ENCODE measurements at regions not wholly inside any gene's neighbourhood (a gene's known extent, or its start where the extent isn't known, plus 50 kb on each side); places are given as distances from the start of the nearest gene placed in this dataset.

DNA sequence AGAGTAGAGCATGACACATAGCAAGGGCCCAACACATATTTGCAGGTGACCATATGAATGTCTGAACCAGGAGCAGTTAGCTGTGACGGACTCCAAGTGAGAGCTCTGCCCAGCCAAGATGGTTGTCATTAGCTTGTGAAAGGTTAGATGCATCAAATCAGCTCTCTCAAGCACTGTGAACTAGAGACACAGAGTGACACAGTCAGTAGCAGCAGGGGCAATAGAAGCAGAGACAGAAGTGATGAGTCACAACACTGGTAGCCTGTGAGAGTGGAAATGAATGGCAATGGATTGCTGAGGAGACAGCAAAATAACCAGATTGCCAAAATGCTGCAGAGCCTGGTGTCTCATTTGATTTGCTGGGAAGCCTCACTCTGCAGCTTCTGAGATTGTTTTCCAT, 558.9 kb downstream of the PKHD1 start:
- POLR2A ChIA-PET, result no interaction called here
- H3K4me3 ChIP-seq (ENCODE audit: low read depth, low read length), result no peak overlapping the region

DNA sequence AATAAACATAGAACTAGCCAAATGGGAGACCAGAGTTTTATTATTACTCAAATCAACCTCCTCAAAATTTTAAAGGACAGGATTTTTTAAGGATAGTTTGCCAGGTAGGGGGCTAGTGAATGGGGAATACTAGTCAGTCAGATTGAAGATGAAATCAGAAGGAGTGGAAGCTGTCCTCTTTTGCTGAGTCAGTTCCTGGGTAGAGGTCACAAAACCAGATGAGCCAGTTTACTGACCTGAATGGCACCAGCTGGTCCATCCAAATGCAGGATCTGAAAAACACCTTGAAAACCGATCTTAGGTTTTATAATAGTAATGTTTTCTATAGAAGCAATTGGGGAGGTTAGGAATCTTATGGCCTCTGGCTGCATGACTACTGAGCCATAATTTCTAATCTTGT, 558.2 kb downstream of the PKHD1 start:
- no peak for DNase-seq (ENCODE audit: low read depth)
- Histone ChIP-seq H3K4me3 (ENCODE audit: low read depth, low read length) (no peak overlapping the region), H3K36me3 (ENCODE audit: control insufficient read depth, insufficient read depth, low read length) (no peaks in the 10 kb centered on the region), H3K27me3 (ENCODE audit: control insufficient read depth, insufficient read depth, low read length) (no peaks in the 10 kb centered on the region)
- CTCF ChIA-PET, result no interaction called here
- POLR2A ChIA-PET, result no interaction called here
- TF ChIP-seq, protein P1, sequence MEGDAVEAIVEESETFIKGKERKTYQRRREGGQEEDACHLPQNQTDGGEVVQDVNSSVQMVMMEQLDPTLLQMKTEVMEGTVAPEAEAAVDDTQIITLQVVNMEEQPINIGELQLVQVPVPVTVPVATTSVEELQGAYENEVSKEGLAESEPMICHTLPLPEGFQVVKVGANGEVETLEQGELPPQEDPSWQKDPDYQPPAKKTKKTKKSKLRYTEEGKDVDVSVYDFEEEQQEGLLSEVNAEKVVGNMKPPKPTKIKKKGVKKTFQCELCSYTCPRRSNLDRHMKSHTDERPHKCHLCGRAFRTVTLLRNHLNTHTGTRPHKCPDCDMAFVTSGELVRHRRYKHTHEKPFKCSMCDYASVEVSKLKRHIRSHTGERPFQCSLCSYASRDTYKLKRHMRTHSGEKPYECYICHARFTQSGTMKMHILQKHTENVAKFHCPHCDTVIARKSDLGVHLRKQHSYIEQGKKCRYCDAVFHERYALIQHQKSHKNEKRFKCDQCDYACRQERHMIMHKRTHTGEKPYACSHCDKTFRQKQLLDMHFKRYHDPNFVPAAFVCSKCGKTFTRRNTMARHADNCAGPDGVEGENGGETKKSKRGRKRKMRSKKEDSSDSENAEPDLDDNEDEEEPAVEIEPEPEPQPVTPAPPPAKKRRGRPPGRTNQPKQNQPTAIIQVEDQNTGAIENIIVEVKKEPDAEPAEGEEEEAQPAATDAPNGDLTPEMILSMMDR (IDR thresholded peaks at IDR 0.05; ENCODE audit: insufficient read depth, low read depth, low read length), result no peak

More for the DNA sequence above, 558.9 kb downstream of the PKHD1 start:
- no peak for DNase-seq (ENCODE audit: low read depth)
- Histone ChIP-seq H3K27me3 (ENCODE audit: control insufficient read depth, insufficient read depth, low read length) (no peaks in the 10 kb centered on the region), H3K36me3 (ENCODE audit: control insufficient read depth, insufficient read depth, low read length) (no peaks in the 10 kb centered on the region)
- TF ChIP-seq, protein P1 (IDR thresholded peaks at IDR 0.05; ENCODE audit: insufficient read depth, low read depth, low read length), result no peak
- CTCF ChIA-PET, result no interaction called here

- ChIA-PET CTCF (no interaction called here), POLR2A (no interaction called here)
- Histone ChIP-seq H3K36me3 (ENCODE audit: control insufficient read depth, insufficient read depth, low read length) (no peaks in the 10 kb centered on the region), H3K4me3 (ENCODE audit: low read depth, low read length) (no peak overlapping the region), H3K27me3 (ENCODE audit: control insufficient read depth, insufficient read depth, low read length) (no peaks in the 10 kb centered on the region)
- TF ChIP-seq, protein P1 (IDR thresholded peaks at IDR 0.05; ENCODE audit: insufficient read depth, low read depth, low read length), result no peak
- no peak for DNase-seq (ENCODE audit: low read depth)
These were observed 555.8 kb downstream of the PKHD1 start for GRCh38 chr6:51531623-51532022.

DNA sequence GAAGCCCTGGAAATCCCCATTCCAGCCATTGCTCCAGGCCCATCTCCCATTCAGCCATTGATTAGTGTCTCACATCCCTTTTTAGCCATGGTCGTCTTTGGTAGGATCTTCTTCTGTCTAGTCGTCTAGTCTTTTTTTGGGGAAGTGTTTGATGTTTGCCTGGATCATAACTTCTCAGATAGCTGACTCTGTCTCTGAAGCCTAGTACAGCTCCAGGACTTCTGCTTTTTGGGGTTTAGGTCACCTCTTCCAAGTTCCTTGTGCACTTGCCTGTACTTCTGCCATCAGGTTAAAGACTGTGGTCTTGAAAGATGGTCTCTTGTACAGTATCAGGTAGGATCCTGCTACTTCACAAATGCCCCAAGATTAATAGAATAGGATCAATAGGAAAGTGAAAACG, 553.5 kb downstream of the PKHD1 start:
- Histone ChIP-seq H3K27me3 (ENCODE audit: control insufficient read depth, insufficient read depth, low read length) (no peaks in the 10 kb centered on the region), H3K36me3 (ENCODE audit: control insufficient read depth, insufficient read depth, low read length) (no peaks in the 10 kb centered on the region), H3K4me3 (ENCODE audit: low read depth, low read length) (no peak overlapping the region)
- TF ChIP-seq, protein P1 (IDR thresholded peaks at IDR 0.05; ENCODE audit: insufficient read depth, low read depth, low read length), result no peak
- no peak for DNase-seq (ENCODE audit: low read depth)
- ChIA-PET CTCF (no interaction called here), POLR2A (no interaction called here)

GRCh38 chr6:51535327-51535726, 552.1 kb downstream of the PKHD1 start:
- Histone ChIP-seq H3K4me3 (ENCODE audit: low read depth, low read length) (no peak overlapping the region), H3K36me3 (ENCODE audit: control insufficient read depth, insufficient read depth, low read length) (no peaks in the 10 kb centered on the region), H3K27me3 (ENCODE audit: control insufficient read depth, insufficient read depth, low read length) (no peaks in the 10 kb centered on the region)
- ChIA-PET CTCF (no interaction called here), POLR2A (no interaction called here)
- TF ChIP-seq, protein P1 (IDR thresholded peaks at IDR 0.05; ENCODE audit: insufficient read depth, low read depth, low read length), result no peak
- DNase-seq (ENCODE audit: low read depth), result no peak

Data from BJ (cell line).